GM23338 (cell line): ENCODE measurements at regions not wholly inside any gene's neighbourhood (a gene's known extent, or its start where the extent isn't known, plus 50 kb on each side); places are given as distances from the start of the nearest gene placed in this dataset.

Source experiments
- ATAC-seq: fragments of 200-7000 bp; cut with Tn5 transposase; 3 replicates; pipeline ENCODE4 v1.9.1; 2020
- DNase-seq: peaks from one replicate; pipeline ENCODE4 v3.0.0-alpha.2; 2015; ENCODE audit warnings: low spot score
- H2AFZ ChIP-seq: fragments of 200-600 bp; sonication (generic); 2 replicates; pipeline ENCODE4 v1.8.0; 2016; ENCODE audit warnings: antibody characterized with exemption, mild to moderate bottlenecking, moderate library complexity
- H3F3A ChIP-seq: fragments of 200-600 bp; sonication (generic); replicated peaks from 2 replicates; pipeline ENCODE4 v1.8.0; 2017; ENCODE audit warnings: antibody characterized with exemption, mixed run types, low read depth
- H3K27ac ChIP-seq: fragments of 200-600 bp; sonication (generic); 2 replicates; pipeline ENCODE4 v1.6.1; 2016; ENCODE audit warnings: low read depth
- H3K27me3 ChIP-seq: fragments of 200-600 bp; sonication (generic); 2 replicates; pipeline ENCODE4 v1.8.0; 2016; ENCODE audit warnings: mild to moderate bottlenecking, mixed run types, moderate library complexity; ENCODE audit not compliant: insufficient read depth
- H3K36me3 ChIP-seq: fragments of 200-600 bp; sonication (generic); 2 replicates; pipeline ENCODE4 v1.8.0; 2016; ENCODE audit warnings: mild to moderate bottlenecking; ENCODE audit not compliant: insufficient read depth
- H3K4me1 ChIP-seq: fragments of 200-600 bp; sonication (generic); 2 replicates; pipeline ENCODE4 v1.8.0; 2016; ENCODE audit warnings: mild to moderate bottlenecking, moderate library complexity; ENCODE audit not compliant: insufficient read depth
- H3K4me2 ChIP-seq: fragments of 200-600 bp; sonication (generic); 2 replicates; pipeline ENCODE4 v1.7.1; 2017; ENCODE audit warnings: mixed run types
- H3K4me3 ChIP-seq: fragments of 200-600 bp; sonication (generic); 2 replicates; pipeline ENCODE4 v1.6.1; 2016; ENCODE audit warnings: mixed run types
- H3K79me2 ChIP-seq: fragments of 200-600 bp; sonication (generic); replicated peaks from 2 replicates; pipeline ENCODE4 v1.8.0; 2017; ENCODE audit warnings: mild to moderate bottlenecking; ENCODE audit not compliant: insufficient read depth
- H3K9me2 ChIP-seq: fragments of 200-600 bp; sonication (generic); 2 replicates; pipeline ENCODE4 v1.8.0; 2017; ENCODE audit not compliant: insufficient read depth
- H4K20me1 ChIP-seq: fragments of 200-600 bp; sonication (generic); replicated peaks from 2 replicates; pipeline ENCODE4 v1.8.0; 2017; ENCODE audit warnings: mild to moderate bottlenecking; ENCODE audit not compliant: insufficient read depth
- H3K27ac Mint-ChIP-seq: 2 replicates; pipeline ENCODE4 v1.8.0; 2020; ENCODE audit warnings: inconsistent platforms, mild to moderate bottlenecking, moderate library complexity, mixed read lengths
- H3K27me3 Mint-ChIP-seq: 3 replicates; pipeline ENCODE4 v1.8.0; 2022; ENCODE audit warnings: low read depth, mild to moderate bottlenecking, moderate library complexity, mixed read lengths, inconsistent platforms; ENCODE audit not compliant: insufficient read depth, poor library complexity
- H3K36me3 Mint-ChIP-seq: 3 replicates; pipeline ENCODE4 v1.8.0; 2021; ENCODE audit warnings: low read depth, mild to moderate bottlenecking, inconsistent platforms, moderate library complexity, mixed read lengths
- H3K4me1 Mint-ChIP-seq: 3 replicates; pipeline ENCODE4 v1.8.0; 2020; ENCODE audit warnings: mild to moderate bottlenecking, inconsistent platforms, mixed read lengths
- H3K4me3 Mint-ChIP-seq: 3 replicates; pipeline ENCODE4 v1.8.0; 2021; ENCODE audit warnings: moderate library complexity, mild to moderate bottlenecking, inconsistent platforms, mixed read lengths
- H3K9me3 Mint-ChIP-seq: 3 replicates; pipeline ENCODE4 v1.8.0; 2020; ENCODE audit warnings: moderate library complexity, mild to moderate bottlenecking, inconsistent platforms, mixed read lengths
- CREB1 ChIP-seq: fragments of 250-450 bp; sonication (Bioruptor Pico); IDR thresholded peaks from 2 replicates; pipeline ENCODE4 v1.5.0; 2020; ENCODE audit warnings: low read depth, mild to moderate bottlenecking, moderate library complexity
- EZH2 ChIP-seq: fragments of 200-600 bp; sonication (generic); IDR thresholded peaks from one replicate; pipeline ENCODE4 v1.8.0; 2017; ENCODE audit warnings: antibody characterized with exemption, mild to moderate bottlenecking, low read depth; ENCODE audit not compliant: unreplicated experiment
- EZH2phosphoT487 ChIP-seq: fragments of 200-600 bp; sonication (generic); IDR thresholded peaks from one replicate; pipeline ENCODE4 v1.8.1; 2018; ENCODE audit warnings: antibody characterized with exemption; ENCODE audit not compliant: unreplicated experiment
- JUNB ChIP-seq: IDR thresholded peaks from one replicate; pipeline ENCODE4 v1.6.1; 2016; ENCODE audit warnings: antibody characterized with exemption; ENCODE audit not compliant: unreplicated experiment
- NANOG ChIP-seq: IDR thresholded peaks from 2 replicates; pipeline ENCODE4 v1.6.1; 2016; ENCODE audit warnings: antibody characterized with exemption, borderline replicate concordance
- POLR2AphosphoS5 ChIP-seq: IDR thresholded peaks from 2 replicates; pipeline ENCODE4 v1.6.1; 2016; ENCODE audit warnings: antibody characterized with exemption, low read depth
- STAT1 ChIP-seq: IDR thresholded peaks from one replicate; pipeline ENCODE4 v1.6.1; 2016; ENCODE audit warnings: antibody characterized with exemption; ENCODE audit not compliant: unreplicated experiment
- ZNF114 ChIP-seq: fragments of 250-450 bp; sonication (Bioruptor Pico); IDR thresholded peaks from 2 replicates; pipeline ENCODE4 v1.5.0; 2020; ENCODE audit warnings: mild to moderate bottlenecking, moderate library complexity
- ZNF331 ChIP-seq: fragments of 250-450 bp; sonication (Bioruptor Pico); IDR thresholded peaks from 2 replicates; pipeline ENCODE4 v1.5.0; 2020; ENCODE audit warnings: low read depth, mild to moderate bottlenecking, moderate library complexity
- TF ChIP-seq, protein P1 (sequence below): fragments of 250-450 bp; sonication (Bioruptor Pico); IDR thresholded peaks from 2 replicates; pipeline ENCODE4 v1.5.0; 2020; ENCODE audit warnings: mild to moderate bottlenecking, moderate library complexity
- TF ChIP-seq, protein P2 (sequence below): IDR thresholded peaks from one replicate; pipeline ENCODE4 v1.6.1; 2018; ENCODE audit warnings: antibody characterized with exemption; ENCODE audit not compliant: unreplicated experiment
- TF ChIP-seq, protein P3 (sequence below), 2 experiments: fragments of 200-600 bp in 1 of 2; sonication (generic) in 1 of 2; conservative IDR thresholded peaks; 2 replicates each; pipeline versions ENCODE4 v1.5.1 to v1.6.1; 2016 to 2017; ENCODE audit warnings: antibody characterized with exemption in 2 of 2, low read depth in 2 of 2, mild to moderate bottlenecking in 2 of 2, moderate library complexity in 1 of 2

DNA sequence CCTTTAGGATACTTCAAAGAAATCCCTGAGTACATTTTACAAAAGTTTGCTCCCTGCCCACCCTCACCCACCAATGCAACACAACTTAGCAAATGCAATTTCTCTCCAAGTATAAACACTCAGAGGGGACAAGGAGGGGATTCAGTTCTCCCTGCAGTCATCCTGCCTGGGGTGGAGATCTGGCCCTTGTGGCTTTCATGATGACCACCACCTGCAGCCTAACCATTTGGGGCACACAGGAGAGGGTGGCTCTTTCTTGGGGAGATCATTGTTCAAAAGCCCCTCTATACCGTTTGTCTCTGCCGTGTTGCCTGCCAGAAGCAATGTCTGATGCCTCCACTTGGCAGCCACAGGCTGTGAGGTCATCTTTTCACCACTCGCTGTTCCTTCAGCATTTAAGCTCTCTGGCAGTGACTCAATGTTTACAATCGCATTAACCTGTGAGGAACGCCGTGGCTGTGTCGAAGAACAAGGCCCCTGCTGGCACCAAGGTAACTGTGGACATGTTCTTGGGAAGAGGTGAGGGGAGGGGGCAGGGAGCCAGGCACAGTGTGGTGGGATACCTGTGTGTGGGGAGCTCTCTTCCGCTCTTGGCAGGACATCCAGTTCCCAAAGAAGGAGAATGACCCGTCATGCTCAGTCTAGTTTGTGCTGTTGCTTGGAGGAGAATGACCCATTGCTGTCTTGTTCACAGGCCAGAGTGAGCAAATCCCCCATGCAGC is 103.9 kb upstream of the DUSP10 start:
- ATAC-seq (no peak), DNase-seq (no peak)
- H3K9me2 ChIP-seq: peaks cover 13% of the 10 kb centered on the region
- no peak overlapping the region for H3K4me3 ChIP-seq
- Mint-ChIP-seq H3K36me3 (no peaks in the 10 kb centered on the region), H3K27ac (no peak overlapping the region), H3K4me3 (no peak overlapping the region), H3K4me1 (no peaks in the 10 kb centered on the region), H3K9me3 (no peaks in the 10 kb centered on the region), H3K27me3 (peaks cover 6% of the 10 kb centered on the region)
- no peaks in the 10 kb centered on the region for H3K27me3 ChIP-seq
- H3K4me2 ChIP-seq: no peak overlapping the region
- H3K79me2 ChIP-seq: no peaks in the 10 kb centered on the region
- H3K27ac ChIP-seq: no peak overlapping the region
- no peaks in the 10 kb centered on the region for H3F3A ChIP-seq
- H3K36me3 ChIP-seq: no peaks in the 10 kb centered on the region
- H4K20me1 ChIP-seq: no peaks in the 10 kb centered on the region
- TF ChIP-seq POLR2AphosphoS5 (no peak), ZNF114 (CRISPR knock-in tag) (no peak), ZNF331 (no peak), NANOG (no peak), EZH2phosphoT487 (no peak), JUNB (no peak), STAT1 (no peak), EZH2 (no peak), CREB1 (no peak)
- TF ChIP-seq, protein P1, sequence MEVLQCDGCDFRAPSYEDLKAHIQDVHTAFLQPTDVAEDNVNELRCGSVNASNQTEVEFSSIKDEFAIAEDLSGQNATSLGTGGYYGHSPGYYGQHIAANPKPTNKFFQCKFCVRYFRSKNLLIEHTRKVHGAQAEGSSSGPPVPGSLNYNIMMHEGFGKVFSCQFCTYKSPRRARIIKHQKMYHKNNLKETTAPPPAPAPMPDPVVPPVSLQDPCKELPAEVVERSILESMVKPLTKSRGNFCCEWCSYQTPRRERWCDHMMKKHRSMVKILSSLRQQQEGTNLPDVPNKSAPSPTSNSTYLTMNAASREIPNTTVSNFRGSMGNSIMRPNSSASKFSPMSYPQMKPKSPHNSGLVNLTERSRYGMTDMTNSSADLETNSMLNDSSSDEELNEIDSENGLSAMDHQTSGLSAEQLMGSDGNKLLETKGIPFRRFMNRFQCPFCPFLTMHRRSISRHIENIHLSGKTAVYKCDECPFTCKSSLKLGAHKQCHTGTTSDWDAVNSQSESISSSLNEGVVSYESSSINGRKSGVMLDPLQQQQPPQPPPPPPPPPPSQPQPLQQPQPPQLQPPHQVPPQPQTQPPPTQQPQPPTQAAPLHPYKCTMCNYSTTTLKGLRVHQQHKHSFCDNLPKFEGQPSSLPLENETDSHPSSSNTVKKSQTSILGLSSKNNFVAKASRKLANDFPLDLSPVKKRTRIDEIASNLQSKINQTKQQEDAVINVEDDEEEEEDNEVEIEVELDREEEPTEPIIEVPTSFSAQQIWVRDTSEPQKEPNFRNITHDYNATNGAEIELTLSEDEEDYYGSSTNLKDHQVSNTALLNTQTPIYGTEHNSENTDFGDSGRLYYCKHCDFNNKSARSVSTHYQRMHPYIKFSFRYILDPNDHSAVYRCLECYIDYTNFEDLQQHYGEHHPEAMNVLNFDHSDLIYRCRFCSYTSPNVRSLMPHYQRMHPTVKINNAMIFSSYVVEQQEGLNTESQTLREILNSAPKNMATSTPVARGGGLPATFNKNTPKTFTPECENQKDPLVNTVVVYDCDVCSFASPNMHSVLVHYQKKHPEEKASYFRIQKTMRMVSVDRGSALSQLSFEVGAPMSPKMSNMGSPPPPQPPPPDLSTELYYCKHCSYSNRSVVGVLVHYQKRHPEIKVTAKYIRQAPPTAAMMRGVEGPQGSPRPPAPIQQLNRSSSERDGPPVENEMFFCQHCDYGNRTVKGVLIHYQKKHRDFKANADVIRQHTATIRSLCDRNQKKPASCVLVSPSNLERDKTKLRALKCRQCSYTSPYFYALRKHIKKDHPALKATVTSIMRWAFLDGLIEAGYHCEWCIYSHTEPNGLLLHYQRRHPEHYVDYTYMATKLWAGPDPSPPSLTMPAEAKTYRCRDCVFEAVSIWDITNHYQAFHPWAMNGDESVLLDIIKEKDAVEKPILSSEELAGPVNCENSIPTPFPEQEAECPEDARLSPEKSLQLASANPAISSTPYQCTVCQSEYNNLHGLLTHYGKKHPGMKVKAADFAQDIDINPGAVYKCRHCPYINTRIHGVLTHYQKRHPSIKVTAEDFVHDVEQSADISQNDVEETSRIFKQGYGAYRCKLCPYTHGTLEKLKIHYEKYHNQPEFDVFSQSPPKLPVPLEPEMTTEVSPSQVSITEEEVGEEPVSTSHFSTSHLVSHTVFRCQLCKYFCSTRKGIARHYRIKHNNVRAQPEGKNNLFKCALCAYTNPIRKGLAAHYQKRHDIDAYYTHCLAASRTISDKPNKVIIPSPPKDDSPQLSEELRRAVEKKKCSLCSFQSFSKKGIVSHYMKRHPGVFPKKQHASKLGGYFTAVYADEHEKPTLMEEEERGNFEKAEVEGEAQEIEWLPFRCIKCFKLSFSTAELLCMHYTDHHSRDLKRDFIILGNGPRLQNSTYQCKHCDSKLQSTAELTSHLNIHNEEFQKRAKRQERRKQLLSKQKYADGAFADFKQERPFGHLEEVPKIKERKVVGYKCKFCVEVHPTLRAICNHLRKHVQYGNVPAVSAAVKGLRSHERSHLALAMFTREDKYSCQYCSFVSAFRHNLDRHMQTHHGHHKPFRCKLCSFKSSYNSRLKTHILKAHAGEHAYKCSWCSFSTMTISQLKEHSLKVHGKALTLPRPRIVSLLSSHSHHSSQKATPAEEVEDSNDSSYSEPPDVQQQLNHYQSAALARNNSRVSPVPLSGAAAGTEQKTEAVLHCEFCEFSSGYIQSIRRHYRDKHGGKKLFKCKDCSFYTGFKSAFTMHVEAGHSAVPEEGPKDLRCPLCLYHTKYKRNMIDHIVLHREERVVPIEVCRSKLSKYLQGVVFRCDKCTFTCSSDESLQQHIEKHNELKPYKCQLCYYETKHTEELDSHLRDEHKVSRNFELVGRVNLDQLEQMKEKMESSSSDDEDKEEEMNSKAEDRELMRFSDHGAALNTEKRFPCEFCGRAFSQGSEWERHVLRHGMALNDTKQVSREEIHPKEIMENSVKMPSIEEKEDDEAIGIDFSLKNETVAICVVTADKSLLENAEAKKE (CRISPR knock-in tag): no peak
- TF ChIP-seq, protein P2, sequence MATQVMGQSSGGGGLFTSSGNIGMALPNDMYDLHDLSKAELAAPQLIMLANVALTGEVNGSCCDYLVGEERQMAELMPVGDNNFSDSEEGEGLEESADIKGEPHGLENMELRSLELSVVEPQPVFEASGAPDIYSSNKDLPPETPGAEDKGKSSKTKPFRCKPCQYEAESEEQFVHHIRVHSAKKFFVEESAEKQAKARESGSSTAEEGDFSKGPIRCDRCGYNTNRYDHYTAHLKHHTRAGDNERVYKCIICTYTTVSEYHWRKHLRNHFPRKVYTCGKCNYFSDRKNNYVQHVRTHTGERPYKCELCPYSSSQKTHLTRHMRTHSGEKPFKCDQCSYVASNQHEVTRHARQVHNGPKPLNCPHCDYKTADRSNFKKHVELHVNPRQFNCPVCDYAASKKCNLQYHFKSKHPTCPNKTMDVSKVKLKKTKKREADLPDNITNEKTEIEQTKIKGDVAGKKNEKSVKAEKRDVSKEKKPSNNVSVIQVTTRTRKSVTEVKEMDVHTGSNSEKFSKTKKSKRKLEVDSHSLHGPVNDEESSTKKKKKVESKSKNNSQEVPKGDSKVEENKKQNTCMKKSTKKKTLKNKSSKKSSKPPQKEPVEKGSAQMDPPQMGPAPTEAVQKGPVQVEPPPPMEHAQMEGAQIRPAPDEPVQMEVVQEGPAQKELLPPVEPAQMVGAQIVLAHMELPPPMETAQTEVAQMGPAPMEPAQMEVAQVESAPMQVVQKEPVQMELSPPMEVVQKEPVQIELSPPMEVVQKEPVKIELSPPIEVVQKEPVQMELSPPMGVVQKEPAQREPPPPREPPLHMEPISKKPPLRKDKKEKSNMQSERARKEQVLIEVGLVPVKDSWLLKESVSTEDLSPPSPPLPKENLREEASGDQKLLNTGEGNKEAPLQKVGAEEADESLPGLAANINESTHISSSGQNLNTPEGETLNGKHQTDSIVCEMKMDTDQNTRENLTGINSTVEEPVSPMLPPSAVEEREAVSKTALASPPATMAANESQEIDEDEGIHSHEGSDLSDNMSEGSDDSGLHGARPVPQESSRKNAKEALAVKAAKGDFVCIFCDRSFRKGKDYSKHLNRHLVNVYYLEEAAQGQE: no peak
- TF ChIP-seq, protein P3, sequence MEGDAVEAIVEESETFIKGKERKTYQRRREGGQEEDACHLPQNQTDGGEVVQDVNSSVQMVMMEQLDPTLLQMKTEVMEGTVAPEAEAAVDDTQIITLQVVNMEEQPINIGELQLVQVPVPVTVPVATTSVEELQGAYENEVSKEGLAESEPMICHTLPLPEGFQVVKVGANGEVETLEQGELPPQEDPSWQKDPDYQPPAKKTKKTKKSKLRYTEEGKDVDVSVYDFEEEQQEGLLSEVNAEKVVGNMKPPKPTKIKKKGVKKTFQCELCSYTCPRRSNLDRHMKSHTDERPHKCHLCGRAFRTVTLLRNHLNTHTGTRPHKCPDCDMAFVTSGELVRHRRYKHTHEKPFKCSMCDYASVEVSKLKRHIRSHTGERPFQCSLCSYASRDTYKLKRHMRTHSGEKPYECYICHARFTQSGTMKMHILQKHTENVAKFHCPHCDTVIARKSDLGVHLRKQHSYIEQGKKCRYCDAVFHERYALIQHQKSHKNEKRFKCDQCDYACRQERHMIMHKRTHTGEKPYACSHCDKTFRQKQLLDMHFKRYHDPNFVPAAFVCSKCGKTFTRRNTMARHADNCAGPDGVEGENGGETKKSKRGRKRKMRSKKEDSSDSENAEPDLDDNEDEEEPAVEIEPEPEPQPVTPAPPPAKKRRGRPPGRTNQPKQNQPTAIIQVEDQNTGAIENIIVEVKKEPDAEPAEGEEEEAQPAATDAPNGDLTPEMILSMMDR (conservative IDR thresholded peaks at IDR 0.05; ENCODE audit: low read depth in 2 of 2): no peak
- H2AFZ ChIP-seq: no peak overlapping the region
- H3K4me1 ChIP-seq: no peaks in the 10 kb centered on the region
